Glomerular visceral epithelial cell (primary cell): ENCODE measurements at regions not wholly inside any gene's neighbourhood (a gene's known extent, or its start where the extent isn't known, plus 50 kb on each side); places are given as distances from the start of the nearest gene placed in this dataset.
A peak's percentile ranks its signal among the peaks of the same experiment; 100 is the strongest.

ENCODE experiments used
- DNase-seq: peaks from one replicate; pipeline ENCODE4 v3.0.0-alpha.2; 2016; ENCODE audit errors: extremely low spot score

GRCh38 chr3:23096041-23096440 is 107.1 kb upstream of the UBE2E2 start:
- DNase-seq, result peak; percentile 45

DNA sequence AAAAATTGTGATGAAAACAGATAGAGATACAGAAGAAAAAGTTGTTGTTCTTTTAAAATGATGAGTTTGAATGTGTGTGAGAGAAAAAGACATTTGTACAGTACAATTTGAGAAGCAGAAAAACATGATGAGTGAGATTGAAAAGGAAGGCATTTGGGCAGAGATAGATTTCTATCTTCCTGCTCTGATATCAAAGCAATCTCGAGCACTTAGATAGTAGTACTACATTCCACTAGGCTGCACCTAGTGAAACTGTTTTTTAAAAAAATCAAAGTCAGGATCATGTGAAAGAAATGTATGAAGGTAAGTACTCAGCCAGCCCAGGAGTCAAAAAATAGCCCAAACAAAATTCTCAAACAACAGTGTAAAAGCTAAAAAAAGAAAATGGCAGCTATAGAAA is 104.1 kb upstream of the UBE2E2 start:
- no peak for DNase-seq

DNA sequence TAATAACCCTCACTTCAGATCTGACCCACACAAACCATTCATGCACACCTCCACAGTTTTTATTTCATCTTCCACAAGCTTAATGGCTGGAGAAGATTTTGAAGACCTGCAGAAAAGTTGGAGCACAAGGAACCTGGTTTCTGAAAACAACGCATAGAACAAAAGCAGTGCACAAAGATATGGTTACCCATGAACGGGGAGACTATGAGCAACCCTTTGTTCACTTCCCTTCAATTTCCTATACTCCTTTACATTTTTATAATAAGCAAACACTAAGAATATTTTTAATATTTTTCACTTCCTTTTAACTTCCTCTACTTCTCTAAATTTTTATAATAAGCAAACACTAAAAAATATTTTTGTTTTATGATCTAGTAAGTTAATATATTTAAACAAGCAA is 103.5 kb upstream of the UBE2E2 start:
- DNase-seq, result no peak

GRCh38 chr3:23100106-23100505 is 103.0 kb upstream of the UBE2E2 start:
- no peak for DNase-seq

GRCh38 chr3:23103764-23104163 is 99.4 kb upstream of the UBE2E2 start:
- DNase-seq, result no peak

DNA sequence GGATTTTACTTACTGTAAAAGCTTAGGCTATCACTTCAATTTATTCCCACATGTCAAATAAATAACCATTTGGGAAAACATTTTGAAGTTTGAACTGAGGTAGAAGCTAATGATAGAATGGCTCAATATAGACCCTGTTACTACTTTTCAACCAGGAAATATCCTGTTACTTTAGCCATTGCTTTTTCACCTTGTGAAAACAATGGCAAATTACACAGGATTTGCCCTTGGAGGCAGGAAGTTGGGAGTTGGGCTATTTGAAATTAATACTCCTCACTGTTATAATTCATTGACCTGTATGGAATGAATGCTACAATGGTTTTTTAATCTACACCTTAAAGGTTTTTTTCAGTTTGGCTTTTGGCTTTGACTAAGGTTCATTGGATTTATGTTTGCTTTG is 98.1 kb upstream of the UBE2E2 start:
- DNase-seq, result no peak

- DNase-seq, result no peak
Observed at GRCh38 chr3:23106666-23107065, 96.5 kb upstream of the UBE2E2 start.

- DNase-seq, result no peak
Observed at GRCh38 chr3:23107221-23107620, 95.9 kb upstream of the UBE2E2 start.

GRCh38 chr3:23108451-23109057 is 94.6 kb upstream of the UBE2E2 start:
- DNase-seq, result no peak

- DNase-seq, result no peak
Observed at GRCh38 chr3:23111286-23111685, 91.8 kb upstream of the UBE2E2 start.

GRCh38 chr3:23111797-23112196 is 91.3 kb upstream of the UBE2E2 start:
- no peak for DNase-seq

DNA sequence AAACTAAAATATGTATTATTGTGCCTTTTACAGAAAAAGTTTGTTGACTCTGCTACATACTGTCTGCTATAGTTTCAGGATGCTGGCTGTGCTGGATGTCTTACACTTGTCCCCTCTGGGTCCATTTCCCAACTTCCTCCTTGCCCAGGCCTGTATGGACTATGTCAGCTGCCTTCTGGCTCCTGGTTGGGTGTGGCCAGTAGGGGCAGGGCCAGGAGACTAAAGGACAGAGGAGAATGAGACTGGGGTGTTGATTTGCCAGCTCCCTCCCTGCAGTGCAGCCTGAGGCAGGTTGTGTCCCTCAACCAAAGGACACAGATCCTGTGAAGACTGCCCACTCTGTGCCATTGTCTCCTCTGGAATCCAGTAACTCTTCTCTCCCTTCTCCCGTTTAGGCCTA is 90.6 kb upstream of the UBE2E2 start:
- no peak for DNase-seq

GRCh38 chr3:23113455-23114171 is 89.5 kb upstream of the UBE2E2 start:
- DNase-seq, result no peak

DNA sequence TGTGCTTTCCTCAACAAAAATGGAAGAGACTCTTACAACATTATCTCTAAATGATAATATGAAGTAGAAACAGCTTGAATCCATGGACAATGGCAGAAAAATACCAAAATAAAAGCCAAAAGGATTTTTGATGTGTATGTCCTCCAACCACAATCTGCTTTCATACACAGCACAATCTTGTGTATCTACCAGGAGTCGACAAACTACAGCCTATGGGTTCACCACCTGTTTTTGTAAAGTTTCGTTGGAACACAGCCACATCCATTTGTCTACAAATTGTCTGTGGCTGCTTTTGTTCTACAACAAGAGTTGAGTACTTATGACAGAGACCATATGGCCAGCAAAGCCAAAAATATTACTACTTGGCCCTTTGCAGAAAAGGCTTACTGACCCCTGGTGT is 88.7 kb upstream of the UBE2E2 start:
- DNase-seq, result no peak

DNA sequence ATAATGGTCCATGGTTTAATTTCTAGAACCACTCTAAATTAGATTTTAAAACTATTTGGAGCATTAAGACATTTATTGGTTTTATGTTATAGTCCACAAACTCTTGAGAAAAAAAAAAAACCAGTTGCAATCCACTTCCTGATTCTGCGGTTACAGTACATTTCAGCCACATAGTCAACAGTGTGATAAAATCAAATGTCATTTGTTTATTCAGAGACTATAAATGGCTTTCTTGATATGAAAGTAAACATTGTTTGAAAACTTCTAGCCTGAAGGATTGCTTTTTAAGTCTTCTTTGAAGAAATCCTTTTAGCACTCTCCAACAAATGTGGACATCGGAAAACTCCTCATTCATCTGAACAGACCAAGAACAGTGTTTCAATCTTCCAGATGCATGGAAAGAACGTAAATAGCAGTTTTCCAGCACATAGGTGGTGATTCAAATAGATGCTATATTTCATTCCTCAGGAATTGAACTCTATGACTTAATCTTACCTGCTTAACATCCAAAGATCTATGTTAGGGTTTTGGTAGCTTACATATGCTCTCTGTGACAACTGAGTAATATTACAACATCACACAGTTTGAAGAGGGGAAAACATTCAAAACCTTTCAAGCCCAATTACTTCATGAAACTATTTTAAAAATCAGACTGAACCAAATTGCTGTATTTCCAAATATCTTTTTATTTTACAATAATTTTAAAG is 87.8 kb upstream of the UBE2E2 start:
- no peak for DNase-seq

DNA sequence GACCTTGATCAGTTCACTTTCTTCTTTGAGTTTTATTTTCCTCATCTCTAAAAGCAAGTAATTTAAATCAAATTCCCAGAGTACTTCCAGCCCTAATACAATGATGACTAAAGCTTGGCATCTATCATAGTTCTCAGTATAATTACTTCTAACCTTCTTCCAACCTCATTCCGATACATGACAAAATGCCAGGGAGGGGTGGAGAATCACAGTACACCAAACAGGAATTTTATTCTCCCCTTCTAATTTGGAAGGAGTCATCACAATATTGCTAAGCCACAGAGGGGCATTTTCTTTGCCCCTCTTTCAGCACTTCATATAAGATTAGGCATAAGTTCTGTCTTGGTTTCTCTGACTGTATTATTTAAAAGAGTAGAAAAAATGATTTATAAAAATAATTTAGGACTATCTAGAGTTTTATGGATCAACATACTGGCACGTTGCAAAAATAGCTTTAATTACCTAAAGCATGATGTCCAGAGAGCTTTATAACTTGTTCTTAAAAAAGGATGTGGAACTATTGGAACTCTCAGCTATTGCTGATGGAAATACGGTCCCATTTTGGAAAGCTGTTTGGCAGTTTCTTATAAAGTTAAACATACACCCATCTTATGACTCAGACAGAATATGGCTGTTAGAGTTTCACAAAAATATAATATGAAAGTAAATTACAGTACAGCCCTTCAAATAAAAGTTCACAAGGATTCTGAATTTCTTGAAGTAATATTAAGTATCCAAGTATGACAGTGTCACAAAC is 86.9 kb upstream of the UBE2E2 start:
- no peak for DNase-seq

GRCh38 chr3:23117856-23118255 is 85.3 kb upstream of the UBE2E2 start:
- no peak for DNase-seq

DNA sequence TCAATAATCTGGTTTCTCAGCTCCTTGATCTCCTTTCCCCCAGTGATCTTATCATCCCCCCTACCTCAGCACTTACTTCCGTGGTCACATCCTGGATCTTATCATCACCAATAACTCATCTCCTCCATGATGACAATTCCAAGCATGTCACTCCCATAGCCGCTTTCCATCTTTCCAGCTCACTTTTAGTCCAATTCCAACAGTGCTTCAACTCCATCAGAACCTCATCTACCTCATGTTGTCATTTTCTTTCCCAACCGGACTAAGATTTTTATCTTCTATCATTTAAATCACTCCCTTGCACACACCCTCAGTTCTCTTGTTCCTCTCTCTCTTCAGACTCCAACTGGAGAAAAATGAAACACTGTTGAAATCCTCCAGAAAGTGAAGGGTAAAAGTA is 75.9 kb upstream of the UBE2E2 start:
- no peak for DNase-seq

DNA sequence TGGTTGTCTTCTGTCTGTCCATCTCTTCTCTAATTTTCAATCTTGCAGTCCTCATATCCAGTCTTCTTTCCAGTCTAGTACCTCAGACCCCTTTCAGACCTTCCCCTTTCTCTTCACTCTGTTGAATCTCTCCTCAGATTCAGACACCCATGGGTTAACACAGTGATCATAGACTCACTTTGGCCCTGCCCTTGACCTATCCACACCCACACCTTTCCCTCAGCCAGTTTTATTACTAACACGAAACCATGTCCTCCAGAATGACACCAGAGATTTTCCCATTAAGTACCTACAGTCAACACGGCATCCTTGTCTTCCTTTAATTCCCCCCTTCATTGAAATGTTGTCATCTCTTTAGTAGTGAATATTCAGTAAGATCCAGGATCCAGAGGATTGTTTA is 74.5 kb upstream of the UBE2E2 start:
- no peak for DNase-seq

DNA sequence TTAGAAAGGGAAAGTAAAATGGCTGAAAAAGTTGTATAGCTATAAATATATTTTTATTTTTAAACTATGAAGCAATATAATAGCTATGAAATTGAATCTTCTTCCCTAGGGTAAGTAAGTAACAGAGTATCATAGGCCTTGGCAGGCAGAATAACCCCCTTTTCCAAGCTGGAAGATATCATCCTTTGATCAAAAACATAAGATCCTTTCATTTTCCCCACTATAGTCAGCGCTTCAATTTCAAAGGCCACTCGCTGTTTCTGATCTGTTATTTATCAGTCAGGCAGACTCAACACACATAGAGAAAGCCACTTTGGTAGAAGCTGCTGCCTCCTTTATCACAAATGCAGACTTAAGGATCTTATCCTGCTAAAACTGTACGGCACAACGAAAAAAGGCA is 74.0 kb upstream of the UBE2E2 start:
- DNase-seq, result no peak

DNA sequence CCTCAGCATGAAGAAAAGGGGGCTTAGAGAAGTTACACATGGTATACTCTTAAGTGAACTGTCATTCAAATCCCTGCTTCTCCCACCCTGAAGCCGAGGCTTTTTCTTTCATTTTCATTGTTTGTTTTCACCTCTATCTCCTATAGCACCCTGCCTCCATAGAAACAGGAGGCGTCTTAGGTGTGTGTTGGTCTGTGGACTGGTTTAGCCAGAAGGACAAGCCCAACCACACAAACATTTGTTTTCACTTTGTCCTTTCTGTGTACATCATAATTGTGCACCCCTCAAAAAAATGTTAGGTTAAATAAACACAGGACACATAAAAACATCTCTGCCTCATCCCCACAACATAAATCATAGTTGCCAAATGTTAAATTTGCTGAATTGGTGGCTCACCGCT is 73.3 kb upstream of the UBE2E2 start:
- DNase-seq, result peak; percentile 3

DNA sequence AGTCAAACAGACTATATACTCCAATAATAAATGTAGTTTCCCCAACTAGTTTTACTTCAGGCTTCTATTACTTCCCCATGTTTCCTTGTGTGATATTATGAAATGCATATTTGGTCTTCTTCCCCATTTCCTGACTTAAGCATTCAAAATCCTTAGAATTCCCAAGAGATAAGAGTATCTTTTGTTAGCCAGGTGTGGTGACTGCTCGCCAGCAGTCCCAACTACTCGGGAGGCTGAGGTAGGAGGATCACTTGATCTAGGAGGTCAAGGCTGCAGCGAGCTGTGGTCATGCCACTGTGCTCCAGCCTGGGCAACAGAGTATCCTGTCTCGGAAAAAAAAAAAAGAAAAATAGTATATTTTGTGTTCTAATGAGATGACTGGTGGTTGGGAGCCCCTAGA is 72.7 kb upstream of the UBE2E2 start:
- DNase-seq, result no peak
